Endothelial cell of umbilical vein (primary cell): ENCODE measurements at regions not wholly inside any gene's neighbourhood (a gene's known extent, or its start where the extent isn't known, plus 50 kb on each side); places are given as distances from the start of the nearest gene placed in this dataset.

Experiments used
- BruUV-seq: library from RNA; stranded (reverse); fragments of 400-500 nt; replicated peaks from 2 replicates; lab custom pipeline; 2021; lab: Mats Ljungman, UMichigan
- CTCF ChIA-PET: fragments of 300-600, 350-600 bp; sonication (Branson Sonifier 250); formaldehyde crosslinking; loops from one replicate; lab custom pipeline; 2021; ENCODE audit warnings: antibody characterized with exemption, inconsistent platforms; lab: Charles Lee
- POLR2A ChIA-PET: fragments of 300-600, 350-600 bp; sonication (Branson Sonifier 250); formaldehyde crosslinking; loops from one replicate; lab custom pipeline; 2021; ENCODE audit warnings: antibody characterized with exemption, inconsistent platforms; lab: Charles Lee
- DNase-seq: peaks from one replicate; pipeline ENCODE4 v3.0.0-alpha.2; 2011; ENCODE audit warnings: low read depth, low spot score
- FAIRE-seq: peaks from 2 replicates; lab custom pipeline; 2011; peaks lifted over from hg19 to GRCh38; lab: Jason Lieb, UNC
- H2AFZ ChIP-seq: 2 replicates; pipeline ENCODE4 v1.6.0; 2012; ENCODE audit warnings: low read depth, low read length, control low read depth, inconsistent platforms
- H3K27ac ChIP-seq: 2 replicates; pipeline ENCODE4 v1.5.1; 2011; ENCODE audit warnings: low read depth, mild to moderate bottlenecking, control low read depth, low read length, moderate library complexity; ENCODE audit not compliant: insufficient read depth
- H3K27me3 ChIP-seq, 2 experiments: 2 replicates each; pipeline versions ENCODE4 v1.6.0 to v1.6.1; 2011; ENCODE audit warnings: low read length in 2 of 2, mixed read lengths in 1 of 2; ENCODE audit not compliant: control insufficient read depth in 2 of 2, insufficient read depth in 2 of 2
- H3K36me3 ChIP-seq, 2 experiments: 2 replicates in 1 of 2; 3 replicates in 1 of 2; pipeline ENCODE4 v1.5.1; 2011; ENCODE audit warnings: low read length in 2 of 2, mild to moderate bottlenecking in 1 of 2, moderate library complexity in 1 of 2; ENCODE audit not compliant: control insufficient read depth in 2 of 2, insufficient read depth in 2 of 2; ENCODE audit errors: extremely low read depth in 1 of 2
- H3K4me1 ChIP-seq: 3 replicates; pipeline ENCODE4 v1.5.1; 2011; ENCODE audit warnings: mild to moderate bottlenecking, low read length; ENCODE audit not compliant: control insufficient read depth, insufficient read depth; ENCODE audit errors: extremely low read depth
- H3K4me2 ChIP-seq: 2 replicates; pipeline ENCODE4 v1.6.1; 2011; ENCODE audit warnings: low read length, control low read depth, mixed read lengths; ENCODE audit not compliant: insufficient read depth
- H3K4me3 ChIP-seq, 3 experiments: fragments of 200-600 bp in 1 of 3; sonication (generic), shearing (Covaris generic) in 1 of 3; replicated peaks in 1 of 3; 2 replicates each; pipeline ENCODE4 v1.5.1; 2011 to 2016; ENCODE audit warnings: control low read depth in 3 of 3, low read length in 3 of 3, mild to moderate bottlenecking in 2 of 3, inconsistent platforms in 1 of 3, low read depth in 1 of 3, moderate library complexity in 1 of 3; ENCODE audit not compliant: insufficient read depth in 1 of 3
- H3K79me2 ChIP-seq: 2 replicates; pipeline ENCODE4 v1.6.0; 2012; ENCODE audit warnings: low read length, inconsistent platforms; ENCODE audit not compliant: control insufficient read depth, insufficient read depth
- H3K9ac ChIP-seq: replicated peaks from 2 replicates; pipeline ENCODE3; 2011; ENCODE audit warnings: low read length, control low read depth; ENCODE audit not compliant: insufficient read depth; ENCODE audit errors: extremely low read depth
- H3K9me1 ChIP-seq: replicated peaks from 3 replicates; pipeline ENCODE4 v1.6.0; 2011; ENCODE audit warnings: mild to moderate bottlenecking, low read length; ENCODE audit not compliant: control insufficient read depth, insufficient read depth; ENCODE audit errors: extremely low read depth
- H3K9me3 ChIP-seq: replicated peaks from 2 replicates; pipeline ENCODE4 v1.5.1; 2012; ENCODE audit warnings: low read length, inconsistent platforms; ENCODE audit not compliant: control insufficient read depth, insufficient read depth
- H4K20me1 ChIP-seq: replicated peaks from 2 replicates; pipeline ENCODE3; 2011; ENCODE audit warnings: mild to moderate bottlenecking, low read length; ENCODE audit not compliant: control insufficient read depth, insufficient read depth; ENCODE audit errors: extremely low read depth
- CTCF ChIP-seq, 2 donors: IDR thresholded peaks; 1 replicate in 1 of 2; 2 replicates in 1 of 2; pipeline ENCODE4 v1.5.1; 2011; ENCODE audit warnings: low read length in 2 of 2, mild to moderate bottlenecking in 2 of 2, moderate library complexity in 2 of 2, control low read depth in 1 of 2, inconsistent platforms in 1 of 2, low read depth in 1 of 2; ENCODE audit not compliant: insufficient read depth in 1 of 2; ENCODE audit errors: extremely low read depth in 1 of 2
- EZH2 ChIP-seq: IDR thresholded peaks from 2 replicates; pipeline ENCODE4 v1.6.1; 2012; ENCODE audit warnings: borderline replicate concordance, low read depth, mild to moderate bottlenecking, moderate library complexity, low read length, inconsistent platforms; ENCODE audit not compliant: severe bottlenecking
- FOS ChIP-seq: IDR thresholded peaks from 2 replicates; pipeline ENCODE4 v1.6.1; 2011; ENCODE audit warnings: mild to moderate bottlenecking, low read length, moderate library complexity, borderline replicate concordance; ENCODE audit not compliant: insufficient read depth
- GATA2 ChIP-seq: IDR thresholded peaks from 2 replicates; pipeline ENCODE4 v1.7.0; 2011; ENCODE audit warnings: low read depth, mild to moderate bottlenecking, moderate library complexity, mixed read lengths, low read length; ENCODE audit not compliant: insufficient read length, insufficient read depth
- JUN ChIP-seq: IDR thresholded peaks from 2 replicates; pipeline ENCODE4 v1.6.1; 2011; ENCODE audit warnings: borderline replicate concordance, low read depth; ENCODE audit not compliant: insufficient read length, insufficient read depth
- MAX ChIP-seq: IDR thresholded peaks from 2 replicates; pipeline ENCODE4 v1.6.1; 2011; ENCODE audit not compliant: insufficient read depth, insufficient read length
- MYC ChIP-seq: IDR thresholded peaks from one replicate; pipeline ENCODE4 v1.6.1; 2011; ENCODE audit warnings: mild to moderate bottlenecking, low read depth, low read length
- POLR2A ChIP-seq: IDR thresholded peaks from 2 replicates; pipeline ENCODE4 v1.6.1; 2012; ENCODE audit warnings: low read depth, mild to moderate bottlenecking, control low read depth, low read length
- POLR2AphosphoS5 ChIP-seq: IDR thresholded peaks from 2 replicates; pipeline ENCODE4 v1.6.1; 2012; ENCODE audit warnings: low read depth, mild to moderate bottlenecking, control low read depth, low read length, moderate library complexity; ENCODE audit not compliant: insufficient read depth
- dilution Hi-C: fragments of 300-500 bp; cut with MboI; formaldehyde crosslinking; loops from one replicate; pipeline ENCODE4 v1.15.0; 2019; ENCODE audit warnings: low sequenced_read_pairs; ENCODE audit not compliant: extremely low pct_ligation_motif_present
- intact Hi-C: fragments of 100-400 bp; cut with micrococcal nuclease; formaldehyde crosslinking; loops from one replicate; pipeline ENCODE4 v1.10.0; 2022

GRCh38 chr13:88601949-88602348 is 930.8 kb downstream of the SLITRK5 start:
- intact Hi-C loops: no loop called here
- H3K4me2 ChIP-seq: no peak overlapping the region
- DNase-seq (no peak), FAIRE-seq (no peak)
- no peaks in the 10 kb centered on the region for H3K79me2 ChIP-seq
- no peak for TF ChIP-seq EZH2
- no peak for TF ChIP-seq POLR2AphosphoS5
- no peak for TF ChIP-seq GATA2
- TF ChIP-seq CTCF (IDR thresholded peaks at IDR 0.05; ENCODE audit: extremely low read depth in 1 of 2, insufficient read depth in 1 of 2, low read depth in 1 of 2, low read length in 2 of 2): no peak
- no peak for TF ChIP-seq JUN
- TF ChIP-seq POLR2A: no peak
- TF ChIP-seq MAX: no peak
- TF ChIP-seq MYC: no peak
- no peak for TF ChIP-seq FOS
- H3K36me3 ChIP-seq: no peaks in the 10 kb centered on the region
- H2AFZ ChIP-seq: no peak overlapping the region
- no peaks in the 10 kb centered on the region for H4K20me1 ChIP-seq
- no peaks in the 10 kb centered on the region for H3K9me3 ChIP-seq
- H3K27me3 ChIP-seq: no peaks in the 10 kb centered on the region
- CTCF ChIA-PET: no interaction called here
- H3K4me3 ChIP-seq: no peak overlapping the region
- no TSS peak for BruUV-seq
- POLR2A ChIA-PET: no interaction called here
- H3K9ac ChIP-seq: no peak overlapping the region
- no peaks in the 10 kb centered on the region for H3K4me1 ChIP-seq
- H3K9me1 ChIP-seq: no peaks in the 10 kb centered on the region
- dilution Hi-C loops: no loop called here
- no peak overlapping the region for H3K27ac ChIP-seq
